GM18498 (cell line): ENCODE measurements at regions not wholly inside any gene's neighbourhood (a gene's known extent, or its start where the extent isn't known, plus 50 kb on each side); places are given as distances from the start of the nearest gene placed in this dataset.

Experiments used
- ATAC-seq: cut with Tn5 transposase; IDR thresholded peaks from one replicate; pipeline ENCODE4 v1.9.1; 2021; ENCODE audit warnings: mild to moderate bottlenecking, moderate library complexity; ENCODE audit not compliant: unreplicated experiment

DNA sequence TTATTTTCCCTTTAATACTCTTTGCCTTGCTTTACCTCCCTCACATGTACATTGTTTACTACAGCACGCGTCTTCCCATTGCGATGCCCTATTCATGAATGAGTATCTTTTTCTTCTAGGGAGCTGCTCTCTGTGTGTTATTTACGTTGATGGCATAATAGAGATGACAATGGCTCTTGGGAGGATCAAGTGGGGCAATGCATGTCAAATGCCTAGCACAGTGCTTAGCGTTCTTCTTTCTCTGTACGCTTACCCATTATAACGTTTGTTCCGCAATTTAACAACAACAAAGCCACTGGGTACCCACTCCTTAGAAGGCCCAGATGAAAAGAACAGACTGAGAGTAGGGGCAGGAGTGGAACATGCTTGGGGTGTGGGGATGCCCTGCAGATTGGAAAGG is 271.6 kb upstream of the TNRC6C start:
- no peak for ATAC-seq

DNA sequence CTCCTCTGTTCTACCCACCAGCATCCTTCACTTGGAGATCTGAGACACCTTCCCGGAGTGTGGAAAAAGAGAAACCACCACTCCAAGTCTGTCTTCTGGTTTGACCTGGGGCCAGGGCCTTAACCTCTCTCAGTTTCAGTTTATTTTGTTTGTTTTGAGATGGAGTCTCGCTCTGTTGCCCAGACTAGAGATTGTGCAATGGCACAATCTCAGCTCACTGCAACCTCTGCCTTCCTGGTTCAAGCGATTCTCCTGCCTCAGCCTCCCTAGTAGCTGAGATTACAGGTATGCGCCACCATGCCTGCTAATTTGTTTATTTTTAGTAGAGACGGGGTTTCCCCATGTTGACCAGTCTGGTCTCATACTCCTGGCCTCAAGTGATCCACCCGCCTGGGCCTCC is 271.1 kb upstream of the TNRC6C start:
- ATAC-seq, result no peak

DNA sequence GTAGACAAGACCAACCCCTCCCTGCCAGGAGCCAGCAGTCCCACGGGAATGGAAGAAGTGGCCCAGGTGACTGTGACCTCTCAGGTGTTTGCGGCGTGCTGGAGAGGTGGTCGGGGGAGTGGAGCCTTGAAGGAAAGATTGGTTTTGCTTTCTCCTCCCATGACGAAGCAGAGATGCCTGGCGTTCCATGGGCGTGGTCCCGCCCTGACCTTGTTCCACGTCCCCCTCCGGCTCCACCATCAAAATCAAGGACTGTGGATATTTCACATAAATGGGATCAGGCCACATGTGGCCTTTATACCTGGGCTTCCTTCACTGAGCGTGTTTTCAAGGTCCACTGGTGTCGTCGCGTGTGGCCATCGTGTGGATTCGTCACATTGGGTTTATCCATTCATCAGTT is 270.6 kb upstream of the TNRC6C start:
- ATAC-seq, result no peak

DNA sequence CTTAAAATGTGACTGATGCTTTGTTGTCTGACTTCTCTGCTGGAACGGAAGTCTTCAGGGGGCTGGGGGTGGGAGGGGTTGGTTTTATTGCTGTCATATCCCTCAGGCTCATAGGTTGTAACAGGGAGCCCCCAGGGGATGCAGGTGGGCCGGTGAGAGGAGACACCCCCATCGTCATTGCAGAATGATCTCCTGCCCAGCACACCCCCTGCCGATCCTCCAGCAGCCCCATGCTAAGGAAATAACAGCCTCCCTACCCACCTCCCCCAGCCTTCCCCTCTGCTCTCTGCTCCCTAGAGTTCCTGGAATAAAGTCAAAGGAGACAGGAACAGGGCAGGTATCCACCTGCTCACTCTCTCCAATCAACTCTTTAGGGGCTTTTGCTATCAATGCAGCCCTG is 270.1 kb upstream of the TNRC6C start:
- ATAC-seq, result no peak

DNA sequence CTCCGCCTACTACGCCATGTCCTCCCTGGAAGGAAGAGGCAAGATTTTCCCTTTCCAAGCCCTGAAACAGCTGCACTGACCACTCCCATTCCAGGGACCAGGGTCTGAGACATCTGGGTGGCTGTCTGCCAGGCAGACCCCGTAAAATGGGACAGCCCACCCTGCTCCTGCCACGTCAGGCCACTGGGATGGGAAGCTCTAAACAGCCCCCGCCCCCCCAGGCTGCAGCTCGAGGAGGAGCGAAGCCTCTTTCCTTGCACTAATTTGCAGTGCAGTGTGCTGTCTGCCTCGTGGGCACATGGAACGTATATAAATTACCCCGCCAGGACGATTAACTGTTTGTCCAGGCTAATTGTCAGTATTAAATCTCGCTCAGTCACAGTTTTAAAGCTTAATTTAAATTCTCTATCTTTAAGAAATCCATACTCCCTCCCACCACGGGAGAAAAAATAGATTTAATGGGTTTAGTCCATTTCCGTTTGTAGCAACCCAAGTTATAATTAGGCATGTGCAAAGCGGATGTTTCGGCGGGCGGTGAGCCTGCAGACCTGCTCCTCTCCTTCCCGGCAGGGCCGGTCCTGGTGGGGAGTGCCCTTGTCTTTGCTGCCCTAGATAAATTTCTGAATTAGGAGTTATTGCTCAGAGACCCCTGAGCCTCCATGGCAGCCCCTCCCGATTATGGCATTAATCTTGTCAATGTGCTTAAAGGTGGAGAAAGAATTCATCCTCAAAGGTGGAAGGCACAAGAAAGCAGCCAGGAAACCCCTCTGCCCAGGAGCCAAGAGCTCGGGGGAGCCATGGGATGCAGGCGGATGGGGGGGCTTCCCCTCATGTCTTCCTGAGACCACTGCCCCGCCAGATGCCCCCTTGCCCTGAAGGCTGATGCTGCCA is 268.0 kb upstream of the TNRC6C start:
- ATAC-seq, result no peak

DNA sequence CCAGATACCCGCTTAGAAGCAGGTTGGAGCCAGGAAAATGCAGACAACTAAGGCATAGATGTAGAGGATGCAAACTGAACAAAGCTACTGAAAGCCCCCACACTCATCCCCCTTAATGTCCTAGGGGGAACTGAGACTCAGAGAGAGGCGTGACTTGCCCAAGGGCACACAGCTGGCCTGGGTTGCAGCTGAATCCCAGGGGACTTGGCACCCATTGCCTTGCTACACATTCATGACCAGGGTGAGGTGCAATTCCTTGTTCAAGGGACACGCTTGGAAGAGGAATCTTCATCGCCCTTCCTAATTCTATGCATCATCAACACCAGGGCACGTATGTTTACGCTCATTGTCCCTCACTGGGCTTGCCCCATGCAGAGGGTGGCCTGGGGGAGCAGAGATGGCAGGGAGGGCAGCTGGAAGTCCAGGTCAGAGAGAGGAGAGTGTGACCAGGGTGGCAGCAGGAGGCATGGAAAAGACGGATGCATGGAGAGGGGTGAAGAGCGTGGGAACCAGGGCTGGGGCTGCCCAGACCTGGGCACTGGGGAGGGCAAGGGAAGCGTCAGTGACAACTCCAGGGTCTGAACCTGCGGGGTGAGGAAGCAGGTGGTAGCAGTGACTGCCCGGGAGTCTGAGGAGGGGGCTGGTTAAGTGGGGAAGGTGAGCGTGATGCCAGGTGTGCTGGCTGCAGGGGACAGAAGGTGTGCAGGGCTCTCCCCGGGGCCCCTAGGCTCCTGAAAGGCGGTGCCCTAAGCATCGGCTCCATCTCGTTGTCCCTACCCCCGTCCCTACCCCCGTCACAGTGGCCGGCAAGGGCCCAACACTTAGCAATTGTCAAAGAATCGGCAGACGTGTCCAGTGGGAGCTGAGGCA is 267.1 kb upstream of the TNRC6C start:
- ATAC-seq, result no peak

DNA sequence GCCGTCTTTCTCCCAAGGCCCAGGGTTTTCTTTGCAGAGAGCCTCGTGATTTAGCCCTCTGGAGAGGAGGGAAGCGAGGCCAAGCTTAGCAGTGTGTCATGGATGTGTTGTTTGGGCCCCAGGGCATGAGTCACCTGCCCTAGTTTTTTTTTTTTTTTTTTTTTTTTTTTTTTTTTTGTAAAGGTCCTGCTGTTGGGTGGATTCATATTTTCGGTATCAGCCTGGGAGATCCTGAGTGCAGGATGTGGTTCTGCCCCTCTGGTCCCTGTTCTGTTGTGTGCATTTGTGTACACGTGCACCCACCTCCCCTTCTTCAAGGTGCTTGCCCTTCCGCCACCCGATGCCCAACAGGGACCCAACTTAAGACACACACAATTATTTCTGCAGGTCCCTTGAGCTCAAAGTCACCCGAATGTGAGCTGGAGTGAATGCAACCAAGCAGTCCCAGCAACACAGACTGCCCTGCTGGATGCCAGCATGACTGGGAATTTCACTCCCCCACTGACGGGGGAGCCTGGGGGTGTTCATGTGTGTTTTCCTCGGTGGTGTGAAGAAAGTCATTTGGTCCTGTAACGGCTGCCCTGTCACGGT is 265.8 kb upstream of the TNRC6C start:
- no peak for ATAC-seq

DNA sequence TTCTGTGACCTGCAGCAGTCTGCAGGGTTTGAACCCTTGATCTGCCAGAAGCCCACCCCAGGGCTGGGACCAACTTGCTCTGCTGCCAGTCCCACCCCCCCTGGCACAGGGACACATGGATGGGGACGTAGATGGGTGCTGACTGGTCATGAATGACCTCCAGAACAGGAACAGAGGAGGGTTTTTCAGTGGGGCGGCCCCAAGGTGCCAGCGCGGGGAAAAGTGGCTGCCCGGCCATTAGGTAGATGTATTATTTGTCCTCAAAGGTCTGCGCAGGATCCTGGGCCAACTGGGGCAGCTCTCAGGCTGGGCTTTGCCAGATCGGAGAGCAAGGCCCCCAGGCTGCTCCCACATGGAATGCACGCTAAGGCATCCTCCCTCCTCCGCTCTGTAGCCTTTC is 265.2 kb upstream of the TNRC6C start:
- no peak for ATAC-seq

DNA sequence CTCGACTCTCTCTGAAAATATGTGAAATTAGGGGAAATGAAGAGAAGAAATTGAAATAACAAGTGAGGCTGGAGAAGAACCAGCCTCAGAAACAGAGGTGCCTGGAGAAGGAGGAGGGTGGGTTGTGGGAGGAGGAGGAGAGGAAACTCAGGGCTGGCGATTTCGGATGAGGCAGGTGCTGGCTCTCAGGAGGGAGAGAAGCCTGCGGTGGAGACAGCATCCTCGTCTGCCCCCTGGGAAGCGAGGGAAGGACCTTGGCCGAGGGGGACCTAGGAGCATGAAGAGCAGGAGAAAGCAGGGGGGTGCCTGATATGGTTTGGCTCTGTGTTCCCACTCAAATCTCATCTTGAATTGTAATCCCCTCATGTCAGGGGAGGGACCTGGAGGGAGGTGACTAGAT is 264.7 kb upstream of the TNRC6C start:
- no peak for ATAC-seq

DNA sequence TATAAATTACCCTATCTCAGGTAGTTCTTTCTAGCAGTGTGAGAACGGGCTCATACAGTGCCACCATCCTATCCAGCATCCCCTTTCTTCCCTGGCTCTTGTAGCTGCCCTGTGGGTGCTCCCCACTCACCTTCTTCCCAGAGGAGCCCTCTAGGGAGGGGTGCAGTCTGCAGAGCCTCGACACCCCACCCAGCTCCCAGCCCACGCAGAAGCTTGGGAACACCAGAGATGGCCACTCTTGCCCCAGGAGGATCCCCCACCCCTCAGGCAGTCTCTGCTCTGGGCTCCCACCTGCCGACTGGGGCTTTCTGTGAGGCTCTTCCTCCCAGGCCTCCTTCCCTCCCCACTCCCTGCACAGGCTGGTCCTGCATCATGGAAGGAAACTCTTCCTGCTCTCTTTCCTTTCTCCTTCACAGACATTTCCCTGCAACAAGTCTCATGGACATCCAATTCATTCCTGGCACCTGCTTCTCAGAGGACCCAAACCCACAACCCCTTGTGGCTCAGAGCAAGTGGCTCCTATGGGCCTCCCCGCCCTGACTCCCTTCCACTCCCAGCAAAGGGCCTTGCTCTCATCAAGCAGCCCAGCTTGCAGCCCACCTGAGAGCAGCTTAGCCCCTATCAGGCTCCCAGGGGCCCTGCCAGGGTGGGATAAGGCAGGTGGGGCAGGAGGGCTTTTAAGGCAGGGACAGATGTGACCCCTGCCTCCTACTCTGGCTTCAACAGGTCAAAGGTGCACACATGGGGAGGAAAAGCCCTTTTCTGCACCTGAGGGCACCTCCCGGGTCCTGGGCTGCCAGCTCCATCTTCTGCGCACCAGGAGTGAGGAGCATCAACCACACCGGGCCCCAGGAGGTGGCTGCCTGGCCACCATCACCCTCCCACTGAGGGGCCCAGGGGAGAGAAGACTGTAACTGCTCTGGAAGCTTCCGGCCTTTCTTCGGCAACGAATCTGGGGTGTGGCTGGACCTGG is 263.8 kb upstream of the TNRC6C start:
- ATAC-seq, result no peak

DNA sequence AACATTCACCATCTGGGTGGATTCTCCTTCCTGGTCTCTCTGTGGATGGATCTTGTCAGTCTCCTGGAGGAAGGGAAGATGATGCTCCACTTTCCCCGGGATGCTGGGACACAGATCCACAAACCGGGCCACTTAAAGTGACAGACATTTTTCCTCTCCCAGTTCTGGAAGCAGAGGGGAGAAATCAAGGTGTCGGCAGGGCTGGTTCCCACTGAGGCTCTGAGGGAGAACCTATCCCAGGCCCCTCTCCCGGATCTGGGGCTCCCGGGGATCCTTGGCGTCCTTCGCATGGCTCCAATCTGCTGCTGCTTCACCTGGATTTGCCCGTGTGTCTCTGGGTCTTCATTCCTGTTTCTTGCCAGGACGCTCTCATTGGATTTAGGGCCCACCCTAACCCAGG is 263.1 kb upstream of the TNRC6C start:
- no peak for ATAC-seq

DNA sequence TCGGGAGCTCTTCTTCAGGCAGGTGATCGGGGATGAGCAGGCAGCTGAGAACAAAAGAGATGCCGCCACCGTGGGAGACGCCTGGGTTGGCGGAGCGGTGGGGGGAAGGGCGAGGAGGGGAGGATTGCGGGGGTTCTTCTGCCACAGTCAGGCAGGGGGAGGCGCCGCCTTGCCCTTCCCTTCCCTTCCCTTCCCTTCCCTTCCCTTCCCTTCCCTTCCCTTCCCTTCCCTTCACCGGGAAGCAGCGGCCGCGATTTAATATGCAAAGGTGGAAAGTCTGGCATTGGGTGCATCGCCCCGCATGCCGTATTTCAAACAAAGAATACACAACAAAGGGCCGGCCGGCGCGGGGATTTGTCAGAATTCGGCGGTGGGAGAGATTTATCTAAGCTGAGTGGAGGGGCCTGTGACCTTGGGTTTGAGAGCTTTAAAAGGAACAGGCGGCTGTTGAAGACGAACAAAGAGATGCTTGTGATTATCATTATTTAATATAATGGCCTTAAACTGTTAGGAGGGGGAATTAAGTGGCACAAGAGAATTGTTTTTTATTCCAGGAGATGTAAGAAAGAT is 262.3 kb upstream of the TNRC6C start:
- ATAC-seq, result no peak

DNA sequence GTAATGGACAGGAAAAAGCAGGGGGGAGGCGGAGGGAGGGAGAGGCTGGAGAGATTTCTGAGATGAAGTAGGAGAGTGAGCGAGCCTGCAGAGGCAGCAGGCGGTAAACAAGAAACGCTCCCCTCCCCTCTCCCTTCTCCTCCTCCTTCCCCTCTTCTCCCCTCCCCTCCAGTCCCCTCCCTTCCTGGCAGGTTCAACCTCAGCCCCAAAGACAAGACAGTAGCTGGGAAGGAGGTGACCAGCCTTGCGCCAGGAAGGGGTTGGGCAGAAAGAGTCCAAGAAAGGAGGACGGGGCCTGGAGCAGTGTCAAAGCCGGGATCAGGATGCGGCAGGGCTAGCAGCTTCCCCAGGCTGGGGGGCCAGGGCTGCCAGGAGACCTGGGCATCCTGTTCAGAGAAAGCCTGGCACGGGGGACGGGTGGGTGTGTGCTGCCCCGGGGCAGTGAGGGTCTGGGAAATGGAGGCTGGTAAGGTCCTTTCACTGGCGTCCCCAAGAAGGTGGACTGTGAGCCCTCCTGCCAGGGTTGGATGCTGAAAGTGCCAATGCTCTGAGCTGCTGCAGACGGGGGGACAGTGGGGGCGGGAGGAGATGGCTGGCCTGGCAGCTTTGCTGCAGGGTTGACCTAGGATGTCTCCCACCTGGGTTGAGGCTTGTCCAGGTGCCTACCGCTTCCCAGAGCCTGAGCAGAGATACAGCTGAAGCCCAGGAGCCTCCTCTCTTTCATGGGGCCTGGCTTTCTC is 261.6 kb upstream of the TNRC6C start:
- no peak for ATAC-seq

DNA sequence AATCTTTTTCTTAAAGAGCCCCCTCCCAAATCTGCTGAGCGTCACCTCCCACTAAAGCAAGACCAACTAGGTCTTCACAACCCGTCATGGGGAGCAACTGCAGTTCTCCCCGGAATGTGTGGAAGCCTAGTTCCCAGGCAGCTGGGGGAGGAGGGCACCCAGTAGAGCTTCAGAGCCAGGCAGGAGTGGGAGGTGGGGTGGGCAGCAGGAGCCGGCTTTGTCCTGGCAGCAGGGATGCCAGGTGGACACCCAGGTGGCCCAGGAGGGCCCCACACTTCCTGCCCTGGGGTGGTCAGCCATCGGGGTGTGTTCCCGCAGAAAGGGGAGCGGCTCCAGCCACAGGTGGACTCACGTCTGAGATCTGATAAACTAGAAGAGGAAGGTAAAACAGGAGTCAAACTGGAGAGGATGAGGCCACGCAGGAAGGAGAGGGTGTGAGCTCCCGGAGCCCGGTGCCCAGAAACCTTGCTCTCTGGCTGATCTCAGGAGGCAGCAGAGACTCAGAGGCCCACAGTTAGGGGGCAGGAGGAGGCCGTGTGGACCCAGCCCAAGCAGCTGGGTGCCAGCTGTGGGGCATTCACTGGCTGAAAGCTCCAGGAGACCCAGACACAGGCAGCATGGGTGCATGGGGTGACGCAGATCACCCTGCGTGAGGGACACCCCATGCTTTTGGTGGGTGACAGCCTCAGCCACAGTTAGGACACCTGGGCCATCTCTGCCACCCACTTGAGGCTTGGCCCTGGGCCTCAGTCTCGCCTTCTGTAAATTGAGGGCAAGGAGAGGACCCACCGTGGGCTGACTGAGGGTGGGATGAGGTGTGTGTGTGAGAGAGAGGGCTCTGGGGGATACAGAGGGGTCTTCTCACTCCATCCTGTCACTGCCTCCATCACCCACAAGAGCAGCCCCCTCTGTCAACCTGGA is 260.8 kb upstream of the TNRC6C start:
- no peak for ATAC-seq

DNA sequence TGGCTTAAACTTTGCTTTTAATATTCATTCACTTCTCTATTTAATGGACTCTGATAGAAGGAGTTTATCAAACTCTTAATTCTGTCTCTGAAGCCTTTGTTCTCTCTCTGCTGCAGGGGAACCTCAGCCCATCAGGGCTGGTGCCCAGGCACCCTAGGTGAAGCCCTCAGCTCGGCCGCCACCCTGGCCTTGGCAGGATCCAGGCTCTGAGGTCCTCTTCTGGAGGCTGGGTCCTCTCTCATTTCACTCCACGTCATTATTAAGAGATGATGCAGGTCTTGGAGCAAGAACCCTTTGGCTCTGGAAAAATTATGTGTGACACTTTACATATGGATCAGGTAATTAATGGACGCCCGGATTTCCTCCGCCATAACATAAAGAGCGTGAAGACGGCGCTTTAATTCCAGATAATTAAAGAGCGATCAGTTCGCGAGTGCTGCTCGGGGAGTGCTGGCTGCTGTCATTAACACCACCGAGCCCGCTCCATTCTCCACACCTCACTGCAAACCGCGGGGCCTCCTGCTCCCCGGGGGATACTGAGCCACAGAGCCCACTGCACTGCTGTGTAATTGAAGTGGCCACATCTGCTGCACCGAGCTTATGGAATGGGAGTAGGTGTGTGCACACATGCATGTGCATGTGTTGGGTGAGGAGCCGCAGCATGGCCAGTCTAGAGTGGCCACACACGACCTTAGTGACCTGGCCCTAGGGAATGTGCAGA is 259.4 kb upstream of the TNRC6C start:
- ATAC-seq, result no peak

DNA sequence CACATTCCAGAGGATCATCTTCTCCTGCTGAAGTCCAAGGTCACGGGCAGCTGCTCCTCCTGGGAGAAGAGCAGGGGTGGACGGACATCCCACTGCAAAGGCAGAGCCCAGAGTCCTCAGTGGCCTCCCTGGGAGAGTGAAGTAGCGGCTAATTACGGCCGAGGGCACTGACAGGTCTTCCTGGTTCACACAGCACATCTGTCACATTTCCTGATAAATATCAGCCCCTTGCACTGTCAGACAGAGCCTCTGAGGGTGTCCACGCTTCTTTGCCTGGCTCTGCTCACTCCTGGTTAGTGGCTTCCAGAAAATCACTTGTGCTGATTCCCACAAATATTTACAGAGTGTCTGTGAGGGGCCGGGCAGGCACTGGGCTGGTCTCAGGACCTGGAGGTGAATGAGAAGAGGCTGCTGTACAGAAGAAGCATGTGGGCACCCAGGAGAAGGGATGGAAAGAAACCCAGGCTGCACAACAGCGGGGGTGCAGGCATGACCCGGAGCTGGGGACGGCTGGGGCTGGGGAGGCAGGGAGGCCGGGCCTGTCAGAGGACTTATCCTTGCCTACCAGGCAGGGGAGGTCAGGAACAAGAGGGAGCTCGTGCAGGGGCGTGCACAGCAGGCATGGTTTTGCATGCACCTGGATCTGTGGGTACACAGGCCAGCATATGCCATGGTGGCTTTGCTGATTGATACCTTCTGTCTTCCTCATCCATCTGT is 258.2 kb upstream of the TNRC6C start:
- no peak for ATAC-seq

DNA sequence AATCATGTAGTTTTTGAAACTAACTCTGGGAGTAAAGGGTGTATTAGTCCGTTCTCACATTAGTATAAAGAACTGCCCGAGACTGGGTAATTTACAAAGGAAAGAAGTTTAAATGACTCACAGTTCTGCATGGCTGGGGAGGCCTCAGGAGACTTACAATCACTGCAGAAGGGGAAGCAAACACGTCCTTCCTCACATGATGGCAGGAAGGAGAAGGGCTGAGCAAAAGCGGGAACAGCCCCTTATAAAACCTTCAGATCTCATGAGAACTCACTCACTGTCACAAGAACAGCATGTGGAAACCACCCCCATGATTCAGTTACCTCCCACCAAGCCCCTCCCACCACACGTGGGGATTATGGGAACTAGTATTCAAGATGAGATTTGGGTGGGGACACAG is 256.5 kb upstream of the TNRC6C start:
- ATAC-seq, result no peak
